Gastroesophageal sphincter (tissue), 4 donors: ENCODE measurements at regions not wholly inside any gene's neighbourhood (a gene's known extent, or its start where the extent isn't known, plus 50 kb on each side); places are given as distances from the start of the nearest gene placed in this dataset.
"Not testable (repeated sequence)": the region's sequence is repeated elsewhere in the genome, so short reads cannot be mapped to it uniquely, and the experiment has no call there.

ENCODE experiments used
- ATAC-seq: fragments of 150-250 bp; one replicate; pipeline ENCODE4 v1.9.1; 2016; ENCODE audit warnings: mild to moderate bottlenecking, moderate library complexity
- H3K27ac ChIP-seq, 4 donors: fragments of 200-600 bp; sonication (generic) in 3 of 4; 1 replicate in 3 of 4; 2 replicates in 1 of 4; pipeline ENCODE4 v1.5.1; 2016 to 2019
- H3K27me3 ChIP-seq: fragments of 200-600 bp; sonication (generic); one replicate; pipeline ENCODE4 v1.5.1; 2019
- H3K36me3 ChIP-seq, 2 donors: fragments of 200-600 bp; sonication (generic); one replicate each; pipeline ENCODE4 v1.5.1; 2019; ENCODE audit warnings: control low read depth in 1 of 2
- H3K4me1 ChIP-seq, 3 donors: fragments of 200-600 bp; sonication (generic); 1 replicate in 2 of 3; 2 replicates in 1 of 3; pipeline ENCODE4 v1.5.1; 2016 to 2019; ENCODE audit warnings: control low read depth in 2 of 3
- H3K4me3 ChIP-seq, 2 donors: fragments of 200-600 bp; sonication (generic); one replicate each; pipeline ENCODE4 v1.5.1; 2019; ENCODE audit warnings: mild to moderate bottlenecking in 1 of 2, moderate library complexity in 1 of 2
- H3K9me3 ChIP-seq, 3 donors: fragments of 200-600 bp; sonication (generic); one replicate each; pipeline ENCODE4 v1.5.1; 2017 to 2019; ENCODE audit warnings: control low read depth in 2 of 3
- CTCF ChIP-seq, 4 experiments: fragments of 200-600 bp in 2 of 4; fragments of 450-650 bp in 2 of 4; sonication (generic) in 1 of 4; IDR thresholded peaks; one replicate each; pipeline ENCODE4 v1.5.1; 2017 to 2019; ENCODE audit warnings: antibody characterized with exemption in 4 of 4, mild to moderate bottlenecking in 2 of 4, moderate library complexity in 2 of 4
- EP300 ChIP-seq: sonication (generic); formaldehyde crosslinking; IDR thresholded peaks from one replicate; pipeline ENCODE4 v1.6.1; 2017; ENCODE audit warnings: antibody characterized with exemption, mild to moderate bottlenecking
- POLR2A ChIP-seq, 2 donors: fragments of 450-650 bp; IDR thresholded peaks; one replicate each; pipeline ENCODE4 v1.6.1; 2017; ENCODE audit warnings: antibody characterized with exemption in 2 of 2, mild to moderate bottlenecking in 2 of 2, moderate library complexity in 1 of 2
- POLR2AphosphoS5 ChIP-seq: sonication (generic); formaldehyde crosslinking; IDR thresholded peaks from one replicate; pipeline ENCODE4 v1.6.1; 2017; ENCODE audit warnings: antibody characterized with exemption
- WGBS, 2 donors: methylation state at CpG; one replicate each; pipeline ENCODE4 v1.1.5; 2018; ENCODE audit warnings: low coverage in 1 of 2; 5-methylcytosine and 5-hydroxymethylcytosine counted together

- Histone ChIP-seq H3K4me1 (no peaks in the 10 kb centered on the region), H3K9me3 (no peaks in the 10 kb centered on the region), H3K27me3 (no peaks in the 10 kb centered on the region), H3K36me3 (no peaks in the 10 kb centered on the region), H3K4me3 (no peak overlapping the region), H3K27ac (no peak overlapping the region)
- no peak for TF ChIP-seq POLR2AphosphoS5
- no peak for TF ChIP-seq EP300
- TF ChIP-seq CTCF (IDR thresholded peaks at IDR 0.05), result no peak
- no peak for ATAC-seq
- WGBS, 2 donors, result 87 to 90% methylated on average over 5 of the region's 5 CpGs
Measured at GRCh38 chr7:16267953-16268820, 153.2 kb downstream of the CRPPA start.

GRCh38 chr7:16266877-16267276 is 154.5 kb downstream of the CRPPA start:
- no peak overlapping the region for H3K4me3 ChIP-seq
- WGBS, 2 donors, result 40% methylated on average over 1 of the region's 1 CpG; no CpG with 5 or more reads in 1 of the 2 donors
- no peaks in the 10 kb centered on the region for H3K9me3 ChIP-seq
- no peak overlapping the region for H3K27ac ChIP-seq
- TF ChIP-seq POLR2AphosphoS5, result no peak
- TF ChIP-seq EP300, result no peak
- no peak for ATAC-seq
- no peaks in the 10 kb centered on the region for H3K4me1 ChIP-seq
- no peaks in the 10 kb centered on the region for H3K36me3 ChIP-seq
- H3K27me3 ChIP-seq, result no peaks in the 10 kb centered on the region

- H3K27ac ChIP-seq, H3K27me3 ChIP-seq, ATAC-seq, H3K36me3 ChIP-seq, H3K9me3 ChIP-seq, H3K4me1 ChIP-seq, H3K4me3 ChIP-seq: not testable (repeated sequence)
- 50 to 84% methylated on average over 2 to 9 of the region's 9 CpGs for WGBS, 2 donors
Measured at GRCh38 chr7:16266470-16266869, 154.9 kb downstream of the CRPPA start.

- no peaks in the 10 kb centered on the region for H3K36me3 ChIP-seq
- no peaks in the 10 kb centered on the region for H3K4me1 ChIP-seq
- no peak for TF ChIP-seq EP300
- TF ChIP-seq POLR2AphosphoS5, result no peak
- TF ChIP-seq POLR2A (IDR thresholded peaks at IDR 0.05), result no peak
- no peak for TF ChIP-seq CTCF (IDR thresholded peaks at IDR 0.05)
- H3K9me3 ChIP-seq, result no peaks in the 10 kb centered on the region
- no peak for ATAC-seq
- no peak overlapping the region for H3K4me3 ChIP-seq
- WGBS, 2 donors, result 89 to 92% methylated on average over 3 of the region's 3 CpGs
- H3K27me3 ChIP-seq, result no peaks in the 10 kb centered on the region
- H3K27ac ChIP-seq, result no peak overlapping the region
Measured at GRCh38 chr7:16265863-16266458, 155.4 kb downstream of the CRPPA start.

- Histone ChIP-seq H3K27ac (no peak overlapping the region), H3K27me3 (no peaks in the 10 kb centered on the region), H3K4me1 (no peaks in the 10 kb centered on the region), H3K4me3 (no peak overlapping the region), H3K9me3 (no peaks in the 10 kb centered on the region), H3K36me3 (no peaks in the 10 kb centered on the region)
- ATAC-seq, result no peak
- TF ChIP-seq POLR2A (IDR thresholded peaks at IDR 0.05) (no peak), CTCF (IDR thresholded peaks at IDR 0.05) (no peak), EP300 (no peak), POLR2AphosphoS5 (no peak)
- 76 to 83% methylated on average over 4 to 7 of the region's 7 CpGs for WGBS, 2 donors
Measured at GRCh38 chr7:16264823-16265804, 156.2 kb downstream of the CRPPA start.
